ENCODE measurements at regions not wholly inside any gene's neighbourhood (a gene's known extent, or its start where the extent isn't known, plus 50 kb on each side); places are given as distances from the start of the nearest gene placed in this dataset.

DNA sequence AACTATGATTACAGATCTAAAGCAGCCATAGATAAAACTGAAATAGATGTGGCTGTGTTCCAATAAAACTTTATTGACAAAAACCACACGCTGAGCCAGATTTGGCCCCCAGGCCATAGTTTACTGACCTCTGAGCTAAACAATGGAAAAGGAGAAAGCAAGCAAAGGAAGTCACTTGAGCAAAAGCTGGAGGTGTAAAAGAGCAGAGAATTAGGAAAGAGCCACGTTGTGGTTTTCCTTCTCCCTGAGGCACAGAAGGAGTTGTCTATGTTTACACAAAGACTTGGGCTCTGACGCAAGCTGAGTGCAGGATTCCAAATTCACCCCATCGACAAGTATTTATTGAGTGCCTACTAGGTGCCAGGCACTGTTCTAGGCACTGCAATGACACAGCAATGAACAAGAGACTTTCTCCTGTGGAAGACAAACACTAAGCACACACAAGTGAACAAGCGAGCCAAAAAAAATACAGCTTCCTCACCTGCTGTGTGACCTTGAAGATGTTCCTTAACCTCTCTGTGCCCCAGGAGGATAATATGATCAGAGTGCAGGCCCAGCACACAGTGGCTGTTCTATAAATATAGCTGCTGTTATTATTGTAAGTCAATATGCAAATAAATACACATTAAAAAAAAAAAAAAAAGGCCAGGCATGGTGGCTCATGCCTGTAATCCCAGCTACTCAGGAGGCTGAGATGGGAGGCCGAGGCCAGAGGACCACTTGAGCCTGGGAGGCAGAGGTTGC, 75.4 kb upstream of the PTPN1 start:
- TF ChIP-seq PPARA (CRISPR knock-in tag; IDR thresholded peaks at IDR 0.05; ENCODE audit: borderline replicate concordance): no peak
- TF ChIP-seq, protein P1, sequence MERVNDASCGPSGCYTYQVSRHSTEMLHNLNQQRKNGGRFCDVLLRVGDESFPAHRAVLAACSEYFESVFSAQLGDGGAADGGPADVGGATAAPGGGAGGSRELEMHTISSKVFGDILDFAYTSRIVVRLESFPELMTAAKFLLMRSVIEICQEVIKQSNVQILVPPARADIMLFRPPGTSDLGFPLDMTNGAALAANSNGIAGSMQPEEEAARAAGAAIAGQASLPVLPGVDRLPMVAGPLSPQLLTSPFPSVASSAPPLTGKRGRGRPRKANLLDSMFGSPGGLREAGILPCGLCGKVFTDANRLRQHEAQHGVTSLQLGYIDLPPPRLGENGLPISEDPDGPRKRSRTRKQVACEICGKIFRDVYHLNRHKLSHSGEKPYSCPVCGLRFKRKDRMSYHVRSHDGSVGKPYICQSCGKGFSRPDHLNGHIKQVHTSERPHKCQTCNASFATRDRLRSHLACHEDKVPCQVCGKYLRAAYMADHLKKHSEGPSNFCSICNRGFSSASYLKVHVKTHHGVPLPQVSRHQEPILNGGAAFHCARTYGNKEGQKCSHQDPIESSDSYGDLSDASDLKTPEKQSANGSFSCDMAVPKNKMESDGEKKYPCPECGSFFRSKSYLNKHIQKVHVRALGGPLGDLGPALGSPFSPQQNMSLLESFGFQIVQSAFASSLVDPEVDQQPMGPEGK (CRISPR knock-in tag; IDR thresholded peaks at IDR 0.05; ENCODE audit: borderline replicate concordance): no peak

Measured in SK-N-SH treated with all-trans-retinoic acid at 6 μM for 48 hours (cell line).